ENCODE measurements at regions not wholly inside any gene's neighbourhood (a gene's known extent, or its start where the extent isn't known, plus 50 kb on each side); places are given as distances from the start of the nearest gene placed in this dataset.

DNA sequence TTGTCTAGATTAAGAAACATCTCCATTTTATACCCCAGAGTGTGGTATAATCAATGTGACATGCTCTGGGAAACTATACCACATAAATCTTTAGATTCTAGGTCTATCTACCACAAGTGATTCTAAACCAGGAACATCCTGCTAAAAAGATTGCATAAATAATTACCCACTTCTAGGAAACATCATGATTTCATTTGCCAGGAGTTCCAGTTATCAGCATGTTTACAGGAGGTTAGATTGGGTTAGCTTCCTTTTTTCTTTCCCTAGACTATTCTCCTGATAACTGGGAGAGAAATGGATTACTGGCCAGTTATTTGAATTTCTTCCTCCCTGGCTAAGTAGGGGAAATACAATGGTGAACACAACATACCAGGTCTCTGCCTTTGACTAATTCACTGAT, 230.3 kb upstream of the BOD1L1 start:
- no peak for DNase-seq (ENCODE audit: low read depth, low spot score)
- Mint-ChIP-seq H3K4me1 (peaks cover 9% of the 10 kb centered on the region), H3K27me3 (ENCODE audit: low read depth) (no peaks in the 10 kb centered on the region), H3K9me3 (peaks cover 8% of the 10 kb centered on the region), H3K36me3 (ENCODE audit: low read depth) (no peaks in the 10 kb centered on the region), H3K4me3 (no peak overlapping the region), H3K27ac (ENCODE audit: unreplicated experiment) (no peak overlapping the region)
- no peak for TF ChIP-seq CTCF (conservative IDR thresholded peaks at IDR 0.05)

DNA sequence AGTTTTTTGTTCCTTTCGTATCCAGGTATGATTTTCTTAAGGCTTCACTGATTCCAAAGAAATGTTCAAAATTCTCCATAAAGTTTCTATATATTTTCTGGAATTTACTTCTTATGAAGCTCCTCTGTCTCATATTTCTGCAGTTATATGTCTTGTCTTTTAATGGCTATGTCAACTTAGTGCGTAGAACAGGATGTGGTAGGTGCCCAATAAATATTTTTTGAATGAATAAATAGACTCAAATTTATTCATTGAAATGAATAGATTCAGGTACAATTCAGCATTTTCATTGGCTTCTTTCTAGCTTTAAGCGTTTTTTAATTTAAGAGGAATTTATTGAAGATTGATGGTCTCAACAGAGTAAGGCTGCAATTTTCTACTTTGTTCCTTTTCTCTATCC, 231.9 kb upstream of the BOD1L1 start:
- H3K4me1 Mint-ChIP-seq: peaks cover 9% of the 10 kb centered on the region

DNA sequence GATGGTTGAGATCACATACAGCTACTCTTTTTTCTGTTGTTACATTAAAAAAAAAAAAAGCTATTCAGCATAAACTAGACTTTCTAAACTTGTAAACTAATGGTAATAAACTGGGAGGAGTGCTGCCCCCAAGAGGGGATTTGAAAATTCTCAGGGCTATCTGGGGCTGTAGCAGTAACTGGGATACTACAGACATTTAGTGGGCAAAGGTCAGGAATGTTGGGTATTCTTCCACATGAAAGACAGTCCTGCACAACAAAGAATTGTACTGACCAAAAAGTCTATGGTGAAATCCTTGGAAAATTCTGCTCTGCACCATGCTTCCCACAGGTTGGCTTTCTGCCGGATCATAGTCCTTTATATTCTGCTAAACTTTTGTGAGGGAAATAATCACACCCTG, 232.6 kb upstream of the BOD1L1 start:
- H3K4me1 Mint-ChIP-seq: peaks cover 9% of the 10 kb centered on the region
- H3K27ac Mint-ChIP-seq (ENCODE audit: unreplicated experiment): no peak overlapping the region
- no peaks in the 10 kb centered on the region for H3K27me3 Mint-ChIP-seq (ENCODE audit: low read depth)
- H3K4me3 Mint-ChIP-seq: no peak overlapping the region
- H3K9me3 Mint-ChIP-seq: peaks cover 13% of the 10 kb centered on the region
- no peak for DNase-seq (ENCODE audit: low read depth, low spot score)
- TF ChIP-seq CTCF (conservative IDR thresholded peaks at IDR 0.05): peak; percentile 16
- peaks cover 5% of the 10 kb centered on the region for H3K36me3 Mint-ChIP-seq (ENCODE audit: low read depth)

More for the DNA sequence above, 231.9 kb upstream of the BOD1L1 start:
- Mint-ChIP-seq H3K27ac (ENCODE audit: unreplicated experiment) (no peak overlapping the region), H3K9me3 (peaks cover 13% of the 10 kb centered on the region), H3K36me3 (ENCODE audit: low read depth) (peaks cover 5% of the 10 kb centered on the region), H3K4me3 (no peak overlapping the region), H3K27me3 (ENCODE audit: low read depth) (no peaks in the 10 kb centered on the region)
- no peak for DNase-seq (ENCODE audit: low read depth, low spot score)
- TF ChIP-seq CTCF (conservative IDR thresholded peaks at IDR 0.05): no peak

GRCh38 chr4:13865871-13866669, 238.5 kb upstream of the BOD1L1 start:
- no peaks in the 10 kb centered on the region for H3K27me3 Mint-ChIP-seq (ENCODE audit: low read depth)
- H3K4me1 Mint-ChIP-seq: no peaks in the 10 kb centered on the region
- no peak for TF ChIP-seq CTCF (conservative IDR thresholded peaks at IDR 0.05)
- DNase-seq (ENCODE audit: low read depth, low spot score): no peak
- H3K27ac Mint-ChIP-seq (ENCODE audit: unreplicated experiment): no peak overlapping the region
- peaks cover 10% of the 10 kb centered on the region for H3K9me3 Mint-ChIP-seq
- H3K4me3 Mint-ChIP-seq: no peak overlapping the region
- peaks cover 5% of the 10 kb centered on the region for H3K36me3 Mint-ChIP-seq (ENCODE audit: low read depth)

- no peak overlapping the region for H3K4me3 Mint-ChIP-seq
- H3K27ac Mint-ChIP-seq (ENCODE audit: unreplicated experiment): no peak overlapping the region
- H3K4me1 Mint-ChIP-seq: no peaks in the 10 kb centered on the region
- DNase-seq (ENCODE audit: low read depth, low spot score): no peak
- no peaks in the 10 kb centered on the region for H3K27me3 Mint-ChIP-seq (ENCODE audit: low read depth)
- no peak for TF ChIP-seq CTCF (conservative IDR thresholded peaks at IDR 0.05)
- peaks cover 5% of the 10 kb centered on the region for H3K36me3 Mint-ChIP-seq (ENCODE audit: low read depth)
- H3K9me3 Mint-ChIP-seq: peaks cover 7% of the 10 kb centered on the region
Observed at GRCh38 chr4:13866881-13867280, 239.4 kb upstream of the BOD1L1 start.
